Stimulated activated CD4-positive, alpha-beta T cell treated with anti-CD3 and anti-CD28 coated beads, Interleukin-2, amount 100 ng/mL, for 48 hours (primary cell): ENCODE measurements at regions not wholly inside any gene's neighbourhood (a gene's known extent, or its start where the extent isn't known, plus 50 kb on each side); places are given as distances from the start of the nearest gene placed in this dataset.
A peak's percentile ranks its signal among the peaks of the same experiment; 100 is the strongest.

Experiments
- DNase-seq, 2 donors: peaks; one replicate each; pipeline ENCODE4 v3.0.0-alpha.2; 2020

GRCh38 chr2:88281302-88282217 is 111.4 kb downstream of the THNSL2 start:
- no peak for DNase-seq

GRCh38 chr2:88269836-88270235 is 99.7 kb downstream of the THNSL2 start:
- no peak for DNase-seq

GRCh38 chr2:88265352-88266303 is 95.5 kb downstream of the THNSL2 start:
- peak in 1 of 2 donors; percentile 4 for DNase-seq

GRCh38 chr2:88263861-88264260 is 93.7 kb downstream of the THNSL2 start:
- no peak for DNase-seq

GRCh38 chr2:88261725-88262124 is 91.6 kb downstream of the THNSL2 start:
- DNase-seq = no peak

- DNase-seq = no peak
Measured at GRCh38 chr2:88258208-88258607, 88.1 kb downstream of the THNSL2 start.

GRCh38 chr2:88254437-88255091 is 84.4 kb downstream of the THNSL2 start:
- no peak for DNase-seq

- no peak for DNase-seq
Measured at GRCh38 chr2:88253997-88254396, 83.9 kb downstream of the THNSL2 start.

- DNase-seq = no peak
Measured at GRCh38 chr2:88253375-88253774, 83.2 kb downstream of the THNSL2 start.

GRCh38 chr2:88252646-88253045 is 82.5 kb downstream of the THNSL2 start:
- no peak for DNase-seq

- DNase-seq = no peak
Measured at GRCh38 chr2:88252111-88252510, 82.0 kb downstream of the THNSL2 start.

GRCh38 chr2:88250404-88250803 is 80.3 kb downstream of the THNSL2 start:
- DNase-seq = no peak

GRCh38 chr2:88248280-88248828 is 78.2 kb downstream of the THNSL2 start:
- no peak for DNase-seq

- DNase-seq = no peak
Measured at GRCh38 chr2:88247531-88247930, 77.4 kb downstream of the THNSL2 start.

- no peak for DNase-seq
Measured at GRCh38 chr2:88245109-88245508, 75.0 kb downstream of the THNSL2 start.

- no peak for DNase-seq
Measured at GRCh38 chr2:88239781-88240180, 69.6 kb downstream of the THNSL2 start.

- no peak for DNase-seq
Measured at GRCh38 chr2:88236666-88237065, 66.5 kb downstream of the THNSL2 start.
